AG09309 (cell line): ENCODE measurements at regions not wholly inside any gene's neighbourhood (a gene's known extent, or its start where the extent isn't known, plus 50 kb on each side); places are given as distances from the start of the nearest gene placed in this dataset.

Experiments used
- DNase-seq: peaks from one replicate; pipeline ENCODE4 v3.0.0-alpha.2; 2010; ENCODE audit warnings: low read depth
- H3K4me3 ChIP-seq: 2 replicates; pipeline ENCODE4 v1.5.1; 2011; ENCODE audit warnings: mild to moderate bottlenecking, low read depth, low read length, moderate library complexity; ENCODE audit not compliant: control insufficient read depth
- CTCF ChIP-seq: IDR thresholded peaks from 2 replicates; pipeline ENCODE4 v1.5.1; 2011; ENCODE audit warnings: mild to moderate bottlenecking, low read depth, low read length, inconsistent platforms; ENCODE audit not compliant: insufficient read depth, control insufficient read depth; ENCODE audit errors: missing control alignments

- no peak for TF ChIP-seq CTCF
- H3K4me3 ChIP-seq = no peak overlapping the region
- no peak for DNase-seq
Measured at GRCh38 chr13:80171096-80171495, 169.8 kb downstream of the SPRY2 start.

DNA sequence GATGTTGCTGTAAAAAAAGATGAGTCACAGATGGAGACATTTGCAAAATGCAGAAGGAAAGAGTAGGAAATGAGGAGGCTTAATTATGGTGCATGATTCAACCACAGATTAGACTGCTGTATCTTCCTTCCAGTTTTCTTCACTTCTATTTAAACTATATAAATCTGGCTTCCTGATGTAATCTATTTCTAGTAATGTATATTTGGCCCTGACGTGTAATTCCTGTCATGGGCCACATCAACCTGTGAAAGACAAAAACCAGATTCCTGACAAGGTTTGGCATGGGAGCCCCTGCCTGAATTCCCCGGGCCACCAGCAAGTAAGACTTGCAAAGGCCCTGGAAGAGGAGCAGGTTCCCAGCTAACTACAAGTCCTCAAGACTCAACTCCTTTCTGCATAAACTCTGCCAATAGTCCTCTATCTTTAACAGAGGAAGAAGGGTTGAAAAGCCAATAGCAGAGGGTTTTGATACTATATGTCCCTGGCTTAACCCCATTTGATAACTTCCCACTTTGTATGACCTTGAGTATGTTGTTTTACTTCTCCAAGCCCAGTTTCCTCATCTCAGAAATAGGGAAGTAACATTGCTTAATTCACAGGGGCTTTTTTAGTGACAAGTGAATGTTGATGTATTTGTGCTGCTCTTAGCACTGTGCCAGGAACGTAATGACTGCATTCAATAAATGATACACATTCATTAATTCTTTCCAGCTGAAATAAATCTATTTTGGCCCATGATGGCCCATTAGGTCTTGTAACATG lies 172.7 kb downstream of the SPRY2 start:
- no peak overlapping the region for H3K4me3 ChIP-seq
- TF ChIP-seq CTCF = no peak
- peak; percentile 13 for DNase-seq

DNA sequence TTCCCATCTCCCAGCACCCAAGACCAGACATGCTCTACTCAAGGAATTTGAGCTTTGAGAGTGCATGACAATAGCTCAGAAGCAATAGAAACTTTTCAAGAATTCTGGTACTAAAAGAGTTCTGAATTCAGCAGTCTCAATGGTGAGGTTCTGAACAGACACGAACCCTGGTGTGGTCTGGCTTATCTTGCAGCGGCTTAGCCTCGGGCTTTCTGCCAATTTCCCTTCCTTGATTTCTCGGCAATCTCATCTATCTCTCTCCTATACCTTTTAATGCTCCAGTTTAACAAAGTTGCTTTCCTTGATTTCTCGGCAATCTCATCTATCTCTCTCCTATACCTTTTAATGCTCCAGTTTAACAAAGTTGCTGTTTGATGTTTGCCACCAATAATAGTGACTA lies 174.6 kb downstream of the SPRY2 start:
- no peak for TF ChIP-seq CTCF
- no peak for DNase-seq

DNA sequence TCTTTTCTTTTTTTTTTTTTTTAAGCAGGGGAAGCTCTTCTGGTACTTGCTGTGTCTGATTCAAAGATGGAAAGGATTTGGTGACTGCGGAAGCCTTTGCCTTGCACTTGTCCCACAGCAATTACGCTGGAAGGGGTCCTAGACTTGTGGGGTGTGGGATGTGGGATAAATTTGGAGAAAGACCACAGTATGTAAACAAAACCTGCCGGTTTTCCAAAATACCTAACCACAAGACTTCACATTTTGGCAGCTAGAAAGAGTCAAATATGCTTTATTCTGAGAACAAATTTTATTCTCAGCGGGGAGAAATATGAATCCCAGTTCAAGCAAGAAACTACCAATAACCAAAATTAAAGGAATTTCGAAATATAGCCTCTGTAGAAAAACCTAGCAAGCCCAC lies 176.5 kb downstream of the SPRY2 start:
- no peak overlapping the region for H3K4me3 ChIP-seq
- no peak for TF ChIP-seq CTCF
- DNase-seq = no peak

More for the DNA sequence above, 174.6 kb downstream of the SPRY2 start:
- no peak overlapping the region for H3K4me3 ChIP-seq

- no peak for DNase-seq
- no peak for TF ChIP-seq CTCF
- no peak overlapping the region for H3K4me3 ChIP-seq
Measured at GRCh38 chr13:80161896-80162295, 179.0 kb downstream of the SPRY2 start.

- TF ChIP-seq CTCF = no peak
- DNase-seq = no peak
Measured at GRCh38 chr13:80161219-80161618, 179.7 kb downstream of the SPRY2 start.

GRCh38 chr13:80160110-80160509 lies 180.8 kb downstream of the SPRY2 start:
- no peak for TF ChIP-seq CTCF
- H3K4me3 ChIP-seq = no peak overlapping the region

More at GRCh38 chr13:80161219-80161618, 179.7 kb downstream of the SPRY2 start:
- H3K4me3 ChIP-seq = no peak overlapping the region

More at GRCh38 chr13:80160110-80160509, 180.8 kb downstream of the SPRY2 start:
- DNase-seq = no peak
